Prostate gland (tissue), 2 donors: ENCODE measurements at regions not wholly inside any gene's neighbourhood (a gene's known extent, or its start where the extent isn't known, plus 50 kb on each side); places are given as distances from the start of the nearest gene placed in this dataset.

Experiments
- POLR2A ChIP-seq: fragments of 450-650 bp; IDR thresholded peaks from one replicate; pipeline ENCODE4 v1.6.1; 2016; ENCODE audit warnings: antibody characterized with exemption, mild to moderate bottlenecking
- POLR2AphosphoS5 ChIP-seq: sonication (generic); formaldehyde crosslinking; IDR thresholded peaks from one replicate; pipeline ENCODE4 v1.6.1; 2017; ENCODE audit warnings: antibody characterized with exemption
- TF ChIP-seq, protein P1 (sequence below), 4 experiments: fragments of 200-600 bp in 2 of 4; fragments of 450-650 bp in 2 of 4; sonication (generic) in 2 of 4; IDR thresholded peaks; 1 replicate in 3 of 4; 2 replicates in 1 of 4; pipeline ENCODE4 v1.5.1; 2016 to 2019; ENCODE audit warnings: antibody characterized with exemption in 4 of 4, mild to moderate bottlenecking in 2 of 4, moderate library complexity in 2 of 4

DNA sequence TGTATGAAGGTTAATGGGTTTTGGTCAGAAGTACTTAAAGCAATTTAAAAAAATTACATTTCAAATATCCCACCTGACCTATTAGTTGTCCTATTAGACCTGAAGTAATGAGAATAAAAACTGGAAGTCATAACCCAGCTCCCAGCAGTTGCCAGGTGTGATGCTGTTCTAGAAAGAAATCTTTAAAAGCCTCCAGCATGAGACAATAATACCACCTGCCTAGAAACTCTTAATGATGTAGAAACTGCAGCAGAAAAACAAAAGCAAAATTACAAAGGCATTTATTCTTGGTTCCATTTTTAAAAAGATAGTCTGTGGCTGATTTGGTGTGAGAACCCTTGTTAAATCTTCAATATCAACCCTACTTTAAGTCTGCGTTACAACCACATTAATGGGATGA is 1137.7 kb upstream of the TENM3 start:
- TF ChIP-seq POLR2A (no peak), POLR2AphosphoS5 (no peak)
- TF ChIP-seq, protein P1, sequence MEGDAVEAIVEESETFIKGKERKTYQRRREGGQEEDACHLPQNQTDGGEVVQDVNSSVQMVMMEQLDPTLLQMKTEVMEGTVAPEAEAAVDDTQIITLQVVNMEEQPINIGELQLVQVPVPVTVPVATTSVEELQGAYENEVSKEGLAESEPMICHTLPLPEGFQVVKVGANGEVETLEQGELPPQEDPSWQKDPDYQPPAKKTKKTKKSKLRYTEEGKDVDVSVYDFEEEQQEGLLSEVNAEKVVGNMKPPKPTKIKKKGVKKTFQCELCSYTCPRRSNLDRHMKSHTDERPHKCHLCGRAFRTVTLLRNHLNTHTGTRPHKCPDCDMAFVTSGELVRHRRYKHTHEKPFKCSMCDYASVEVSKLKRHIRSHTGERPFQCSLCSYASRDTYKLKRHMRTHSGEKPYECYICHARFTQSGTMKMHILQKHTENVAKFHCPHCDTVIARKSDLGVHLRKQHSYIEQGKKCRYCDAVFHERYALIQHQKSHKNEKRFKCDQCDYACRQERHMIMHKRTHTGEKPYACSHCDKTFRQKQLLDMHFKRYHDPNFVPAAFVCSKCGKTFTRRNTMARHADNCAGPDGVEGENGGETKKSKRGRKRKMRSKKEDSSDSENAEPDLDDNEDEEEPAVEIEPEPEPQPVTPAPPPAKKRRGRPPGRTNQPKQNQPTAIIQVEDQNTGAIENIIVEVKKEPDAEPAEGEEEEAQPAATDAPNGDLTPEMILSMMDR (IDR thresholded peaks at IDR 0.05) = no peak
